SK-N-SH (cell line): ENCODE measurements at regions not wholly inside any gene's neighbourhood (a gene's known extent, or its start where the extent isn't known, plus 50 kb on each side); places are given as distances from the start of the nearest gene placed in this dataset.

ENCODE experiments used
- CTCF ChIP-seq: fragments of 200-600 bp; sonication (generic); IDR thresholded peaks from 2 replicates; pipeline ENCODE4 v1.6.1; 2017; ENCODE audit warnings: antibody characterized with exemption, mild to moderate bottlenecking, moderate library complexity
- EP300 ChIP-seq, 2 experiments: IDR thresholded peaks; 2 replicates each; pipeline versions ENCODE4 v1.4.0 to v1.6.1; 2012; ENCODE audit warnings: borderline replicate concordance in 1 of 2, low read depth in 1 of 2, low read length in 1 of 2
- EZH2phosphoT487 ChIP-seq: fragments of 200-600 bp; sonication (generic); IDR thresholded peaks from 2 replicates; pipeline ENCODE4 v1.6.1; 2017; ENCODE audit warnings: low read depth, mixed run types, mild to moderate bottlenecking, antibody characterized with exemption, moderate library complexity, borderline replicate concordance
- GABPA ChIP-seq: IDR thresholded peaks from 2 replicates; pipeline ENCODE4 v1.4.0; 2012; ENCODE audit warnings: low read depth, mild to moderate bottlenecking
- MAX ChIP-seq: IDR thresholded peaks from 2 replicates; pipeline ENCODE4 v1.4.0; 2012; ENCODE audit warnings: low read depth
- POLR2AphosphoS5 ChIP-seq: IDR thresholded peaks from 2 replicates; pipeline ENCODE4 v1.6.1; 2012; ENCODE audit warnings: low read depth, low read length
- REST ChIP-seq: IDR thresholded peaks from 2 replicates; pipeline ENCODE4 v1.6.1; 2012; ENCODE audit warnings: mild to moderate bottlenecking, low read depth, low read length, moderate library complexity
- TAF1 ChIP-seq: IDR thresholded peaks from 2 replicates; pipeline ENCODE4 v1.6.1; 2012; ENCODE audit warnings: low read depth, mild to moderate bottlenecking, low read length, moderate library complexity, borderline replicate concordance
- TEAD4 ChIP-seq: IDR thresholded peaks from 2 replicates; pipeline ENCODE4 v1.4.0; 2012; ENCODE audit warnings: mild to moderate bottlenecking, borderline replicate concordance; ENCODE audit not compliant: insufficient read depth
- USF2 ChIP-seq: fragments of 150-350 bp; IDR thresholded peaks from 2 replicates; pipeline ENCODE4 v1.6.1; 2017; ENCODE audit warnings: antibody characterized with exemption, low read length, low read depth, borderline replicate concordance
- YY1 ChIP-seq: IDR thresholded peaks from 2 replicates; pipeline ENCODE4 v1.4.0; 2012; ENCODE audit warnings: low read depth, mild to moderate bottlenecking

- no peak for TF ChIP-seq POLR2AphosphoS5
- no peak for TF ChIP-seq CTCF
- no peak for TF ChIP-seq EP300 (IDR thresholded peaks at IDR 0.05; ENCODE audit: borderline replicate concordance in 1 of 2, low read depth in 1 of 2, low read length in 1 of 2)
- no peak for TF ChIP-seq TAF1
- no peak for TF ChIP-seq MAX
- TF ChIP-seq USF2: no peak
- TF ChIP-seq REST: no peak
- no peak for TF ChIP-seq TEAD4
- TF ChIP-seq EZH2phosphoT487: no peak
- TF ChIP-seq GABPA: no peak
- no peak for TF ChIP-seq YY1
Observed at GRCh38 chr2:15868186-15868585, 72.2 kb upstream of the MYCN start.
